ENCODE measurements at regions not wholly inside any gene's neighbourhood (a gene's known extent, or its start where the extent isn't known, plus 50 kb on each side); places are given as distances from the start of the nearest gene placed in this dataset.

DNA sequence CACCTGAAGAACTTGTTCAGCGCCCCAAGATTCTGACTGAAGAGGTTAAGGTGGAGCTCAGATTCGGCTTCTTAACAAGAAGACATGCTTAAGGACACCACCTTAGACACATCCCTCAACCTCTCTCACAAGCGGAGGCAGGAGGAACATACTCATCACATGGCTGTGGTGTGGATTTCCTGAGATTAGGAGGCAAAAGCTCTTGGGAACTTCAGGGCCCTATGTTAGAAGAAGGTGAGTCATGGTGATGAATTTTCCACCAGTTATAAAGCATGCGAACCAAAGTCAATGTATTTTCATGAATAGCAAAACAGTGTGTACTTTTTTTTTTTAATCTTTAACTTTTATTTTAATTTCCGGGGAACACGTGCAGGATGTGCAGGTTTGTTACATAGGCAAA lies 212.2 kb upstream of the SUCLG2 start:
- no peak overlapping the region for H3K27ac ChIP-seq
- peaks cover 0 to 4% (median 0%) of the 10 kb centered on the region in 3 donors for H3K36me3 ChIP-seq
- H3K9me3 ChIP-seq, result no peaks in the 10 kb centered on the region
- DNase-seq (ENCODE audit: low spot score in 2 of 2), result no peak
- no peaks in the 10 kb centered on the region for H3K27me3 ChIP-seq
- no peaks in the 10 kb centered on the region for H3K4me1 ChIP-seq
- TF ChIP-seq CTCF (IDR thresholded peaks at IDR 0.05) (no peak), POLR2A (IDR thresholded peaks at IDR 0.05) (no peak), EP300 (IDR thresholded peaks at IDR 0.05) (no peak)
- H3K4me3 ChIP-seq, result no peak overlapping the region
- 91 to 93% methylated on average over 6 of the region's 6 CpGs for WGBS, 2 donors

GRCh38 chr3:67864587-67865183 lies 210.3 kb upstream of the SUCLG2 start:
- no peak for DNase-seq (ENCODE audit: low spot score in 2 of 2)
- no peaks in the 10 kb centered on the region for H3K27me3 ChIP-seq
- TF ChIP-seq CTCF (IDR thresholded peaks at IDR 0.05) (no peak), EP300 (IDR thresholded peaks at IDR 0.05) (no peak), POLR2A (IDR thresholded peaks at IDR 0.05) (no peak)
- H3K9me3 ChIP-seq, result no peaks in the 10 kb centered on the region
- H3K36me3 ChIP-seq, result peaks cover 0 to 4% (median 0%) of the 10 kb centered on the region in 3 donors
- H3K27ac ChIP-seq, result no peak overlapping the region
- H3K4me3 ChIP-seq, result no peak overlapping the region
- 60 to 71% methylated on average over 2 of the region's 2 CpGs for WGBS, 2 donors
- no peaks in the 10 kb centered on the region for H3K4me1 ChIP-seq

GRCh38 chr3:67863869-67864268 lies 209.5 kb upstream of the SUCLG2 start:
- Histone ChIP-seq H3K4me3 (no peak overlapping the region), H3K27ac (no peak overlapping the region), H3K4me1 (no peaks in the 10 kb centered on the region), H3K9me3 (no peaks in the 10 kb centered on the region), H3K36me3 (peaks cover 0 to 4% (median 0%) of the 10 kb centered on the region in 3 donors), H3K27me3 (no peaks in the 10 kb centered on the region)
- TF ChIP-seq EP300 (IDR thresholded peaks at IDR 0.05) (no peak), CTCF (IDR thresholded peaks at IDR 0.05) (peak in 1 of 5 experiments; percentile 4)
- no peak for DNase-seq (ENCODE audit: low spot score in 2 of 2)
- 75 to 79% methylated on average over 4 of the region's 4 CpGs for WGBS, 2 donors

GRCh38 chr3:67860429-67860828 lies 206.0 kb upstream of the SUCLG2 start:
- no peak for DNase-seq (ENCODE audit: low spot score in 2 of 2)
- 84 to 88% methylated on average over 3 of the region's 3 CpGs for WGBS, 2 donors
- TF ChIP-seq CTCF (IDR thresholded peaks at IDR 0.05), result no peak
- no peak for TF ChIP-seq POLR2A (IDR thresholded peaks at IDR 0.05)
- no peak for TF ChIP-seq EP300 (IDR thresholded peaks at IDR 0.05)
- H3K27ac ChIP-seq, result no peak overlapping the region
- no peaks in the 10 kb centered on the region for H3K9me3 ChIP-seq
- H3K27me3 ChIP-seq, result no peaks in the 10 kb centered on the region
- H3K36me3 ChIP-seq, result no peaks in the 10 kb centered on the region
- no peaks in the 10 kb centered on the region for H3K4me1 ChIP-seq
- no peak overlapping the region for H3K4me3 ChIP-seq

GRCh38 chr3:67858492-67858891 lies 204.1 kb upstream of the SUCLG2 start:
- Histone ChIP-seq H3K27me3 (no peaks in the 10 kb centered on the region), H3K27ac (no peak overlapping the region), H3K4me3 (no peak overlapping the region), H3K4me1 (no peaks in the 10 kb centered on the region), H3K9me3 (no peaks in the 10 kb centered on the region), H3K36me3 (no peaks in the 10 kb centered on the region)
- no peak for DNase-seq (ENCODE audit: low spot score in 2 of 2)
- TF ChIP-seq POLR2A (IDR thresholded peaks at IDR 0.05), result no peak
- TF ChIP-seq CTCF (IDR thresholded peaks at IDR 0.05), result no peak
- TF ChIP-seq EP300 (IDR thresholded peaks at IDR 0.05), result no peak

Measured in tibial nerve (tissue), 4 donors.